ENCODE measurements at regions not wholly inside any gene's neighbourhood (a gene's known extent, or its start where the extent isn't known, plus 50 kb on each side); places are given as distances from the start of the nearest gene placed in this dataset.

- Histone ChIP-seq H2AK5ac (ENCODE audit: low read depth, low read length) (no peak overlapping the region), H2BK120ac (replicated peaks; ENCODE audit: low read depth, low read length) (no peak overlapping the region), H4K8ac (ENCODE audit: extremely low read depth, insufficient read depth, low read length) (no peak overlapping the region), H3K79me2 (ENCODE audit: control insufficient read depth in 1 of 2, insufficient read depth in 2 of 2, low read length in 2 of 2) (no peaks in the 10 kb centered on the region), H4K20me1 (replicated peaks in 1 of 2; ENCODE audit: control insufficient read depth in 1 of 2, insufficient read depth in 2 of 2, low read length in 2 of 2) (no peaks in the 10 kb centered on the region), H3K36me3 (ENCODE audit: control insufficient read depth in 2 of 4, insufficient read depth in 4 of 4, low read length in 3 of 4) (no peaks in the 10 kb centered on the region), H3K4me2 (ENCODE audit: insufficient read depth in 1 of 2, low read depth in 2 of 2, low read length in 2 of 2) (no peak overlapping the region), H3K79me1 (ENCODE audit: low read depth, low read length) (no peaks in the 10 kb centered on the region), H3K27me3 (replicated peaks in 1 of 4; ENCODE audit: control insufficient read depth in 3 of 4, extremely low read depth in 1 of 4, insufficient read depth in 3 of 4, low read length in 3 of 4) (no peaks in the 10 kb centered on the region), H3K9me3 (ENCODE audit: insufficient read depth in 2 of 2, low read depth in 1 of 2, low read length in 1 of 2) (no peaks in the 10 kb centered on the region), H2BK20ac (ENCODE audit: low read length) (no peak overlapping the region), H2BK12ac (ENCODE audit: low read depth, low read length) (no peak overlapping the region), H3K4ac (replicated peaks; ENCODE audit: insufficient read length, low read depth, low read length) (no peak overlapping the region), H3K4me3 (ENCODE audit: extremely low read depth in 1 of 4, insufficient read depth in 2 of 4, low read depth in 3 of 4, low read length in 4 of 4) (no peak overlapping the region), H3K27ac (ENCODE audit: low read depth, low read length) (no peak overlapping the region), H3K23me2 (ENCODE audit: low read depth, low read length) (no peaks in the 10 kb centered on the region), H3K9ac (replicated peaks in 1 of 4; ENCODE audit: extremely low read depth in 1 of 4, low read depth in 3 of 4, low read length in 3 of 4) (no peak overlapping the region), H3K56ac (replicated peaks; ENCODE audit: insufficient read length, low read depth, low read length) (no peak overlapping the region), H3K18ac (ENCODE audit: extremely low read depth, low read length) (no peak overlapping the region), H2BK5ac (ENCODE audit: low read depth, low read length) (no peak overlapping the region), H3K4me1 (replicated peaks in 1 of 4; ENCODE audit: control insufficient read depth in 3 of 4, insufficient read depth in 4 of 4, low read length in 3 of 4) (no peaks in the 10 kb centered on the region), H4K5ac (ENCODE audit: insufficient read length, low read depth, low read length) (no peak overlapping the region), H3K23ac (ENCODE audit: insufficient read length) (no peak overlapping the region), H4K91ac (replicated peaks; ENCODE audit: insufficient read length, low read length) (no peak overlapping the region), H3K14ac (ENCODE audit: insufficient read length) (no peak overlapping the region), H2BK15ac (ENCODE audit: low read length) (no peak overlapping the region), H2AFZ (ENCODE audit: low read length) (peak overlapping the region; percentile 66; the same call in 1 of the 2 replicates)
- DNase-seq (ENCODE audit: low read depth in 1 of 2, low spot score in 2 of 2): no peak
- FAIRE-seq: no peak
- ChIA-PET POLR2A (ENCODE audit: partially characterized antibody) (no interaction called here), CTCF (ENCODE audit: partially characterized antibody) (interaction anchor here (1.1 to 1.7 kb wide), 2 partner anchors 24 to 142 kb away, joined by 3 to 4 read pairs; no protein-coding TSS in a partner anchor)
- TF ChIP-seq TAF1 (IDR thresholded peaks at IDR 0.05; ENCODE audit: low read depth, low read length): no peak
- WGBS, 2 experiments (ENCODE audit: extremely low coverage in 1 of 2, insufficient coverage in 1 of 2, insufficient read length in 1 of 2, insufficient replicate concordance in 2 of 2, low coverage in 1 of 2, low lambda C conversion rate in 2 of 2, missing lambda C conversion rate in 1 of 2): 65% methylated on average over 1 of the region's 1 CpG; no CpG with 5 or more reads in 1 of the 2 experiments
These were observed 407.7 kb downstream of the LMO7 start for GRCh38 chr13:76043874-76044273.

Measured in H1 (cell line).